Glomerular visceral epithelial cell (primary cell): ENCODE measurements at regions not wholly inside any gene's neighbourhood (a gene's known extent, or its start where the extent isn't known, plus 50 kb on each side); places are given as distances from the start of the nearest gene placed in this dataset.
"Not testable (repeated sequence)": the region's sequence is repeated elsewhere in the genome, so short reads cannot be mapped to it uniquely, and the experiment has no call there.

Source experiments
- DNase-seq: peaks from one replicate; pipeline ENCODE4 v3.0.0-alpha.2; 2016; ENCODE audit errors: extremely low spot score

GRCh38 chr14:61167642-61168041 is 113.5 kb downstream of the TMEM30B start:
- no peak for DNase-seq

- DNase-seq = no peak
Measured at GRCh38 chr14:61160798-61161197, 120.3 kb downstream of the TMEM30B start.

- DNase-seq = no peak
Measured at GRCh38 chr14:61154641-61155040, 126.5 kb downstream of the TMEM30B start.

GRCh38 chr14:61153914-61154545 is 127.1 kb downstream of the TMEM30B start:
- DNase-seq = no peak

- no peak for DNase-seq
Measured at GRCh38 chr14:61153431-61153830, 127.7 kb downstream of the TMEM30B start.

- no peak for DNase-seq
Measured at GRCh38 chr14:61152851-61153364, 128.2 kb downstream of the TMEM30B start.

GRCh38 chr14:61151251-61151650 is 129.9 kb downstream of the TMEM30B start:
- no peak for DNase-seq

GRCh38 chr14:61150851-61151250 is 130.3 kb downstream of the TMEM30B start:
- DNase-seq = no peak

GRCh38 chr14:61149896-61150295 is 131.2 kb downstream of the TMEM30B start:
- no peak for DNase-seq

GRCh38 chr14:61148742-61149350 is 132.3 kb downstream of the TMEM30B start:
- no peak for DNase-seq

- peak; percentile 97 for DNase-seq
Measured at GRCh38 chr14:61147831-61148549, 133.1 kb downstream of the TMEM30B start.

- peak; percentile 31 for DNase-seq
Measured at GRCh38 chr14:61147381-61147821, 133.7 kb downstream of the TMEM30B start.

- no peak for DNase-seq
Measured at GRCh38 chr14:61146899-61147298, 134.2 kb downstream of the TMEM30B start.

GRCh38 chr14:61145903-61146481 is 135.1 kb downstream of the TMEM30B start:
- peak; percentile 64 for DNase-seq

GRCh38 chr14:61145034-61145902 is 135.9 kb downstream of the TMEM30B start:
- peak; percentile 53 for DNase-seq

GRCh38 chr14:61144117-61145033 is 136.8 kb downstream of the TMEM30B start:
- DNase-seq = not testable (repeated sequence)

- DNase-seq = peak; percentile 75
Measured at GRCh38 chr14:61140872-61141271, 140.3 kb downstream of the TMEM30B start.

GRCh38 chr14:61140271-61140670 is 140.9 kb downstream of the TMEM30B start:
- DNase-seq = peak; percentile 50

- DNase-seq = no peak
Measured at GRCh38 chr14:61139006-61139599, 142.0 kb downstream of the TMEM30B start.

GRCh38 chr14:61132894-61133293 is 148.2 kb downstream of the TMEM30B start:
- no peak for DNase-seq
